Body of pancreas (tissue), 4 donors: ENCODE measurements at regions not wholly inside any gene's neighbourhood (a gene's known extent, or its start where the extent isn't known, plus 50 kb on each side); places are given as distances from the start of the nearest gene placed in this dataset.

Experiments
- POLR2A ChIP-seq, 3 donors: fragments of 450-650 bp; IDR thresholded peaks; one replicate each; pipeline ENCODE4 v1.6.1; 2016; ENCODE audit warnings: antibody characterized with exemption in 3 of 3, mild to moderate bottlenecking in 2 of 3
- TF ChIP-seq, protein P1 (sequence below), 7 experiments: fragments of 450-650 bp in 4 of 7; fragments of 200-600 bp in 3 of 7; sonication (generic) in 3 of 7; IDR thresholded peaks; one replicate each; pipeline ENCODE4 v1.5.1; 2016 to 2019; ENCODE audit warnings: antibody characterized with exemption in 7 of 7

DNA sequence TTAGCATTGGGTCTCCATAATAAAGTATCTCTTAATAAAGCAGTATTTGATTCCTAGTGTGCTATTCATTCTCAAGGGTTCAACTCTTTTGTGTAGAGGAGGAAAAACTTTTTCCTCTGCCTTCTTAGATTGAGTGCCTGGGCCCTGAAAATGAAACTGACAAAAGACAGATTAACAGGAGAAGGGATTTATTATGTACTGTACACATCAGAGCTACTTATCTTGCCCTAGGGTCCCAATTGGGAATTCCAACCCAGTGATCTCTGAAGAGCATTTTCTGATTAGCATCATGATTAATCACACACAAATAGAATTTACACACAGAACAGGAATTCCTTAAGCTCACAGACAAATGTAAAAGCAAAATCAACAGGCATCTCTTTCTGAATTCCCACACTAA lies 128.9 kb downstream of the CD164 start:
- TF ChIP-seq, protein P1, sequence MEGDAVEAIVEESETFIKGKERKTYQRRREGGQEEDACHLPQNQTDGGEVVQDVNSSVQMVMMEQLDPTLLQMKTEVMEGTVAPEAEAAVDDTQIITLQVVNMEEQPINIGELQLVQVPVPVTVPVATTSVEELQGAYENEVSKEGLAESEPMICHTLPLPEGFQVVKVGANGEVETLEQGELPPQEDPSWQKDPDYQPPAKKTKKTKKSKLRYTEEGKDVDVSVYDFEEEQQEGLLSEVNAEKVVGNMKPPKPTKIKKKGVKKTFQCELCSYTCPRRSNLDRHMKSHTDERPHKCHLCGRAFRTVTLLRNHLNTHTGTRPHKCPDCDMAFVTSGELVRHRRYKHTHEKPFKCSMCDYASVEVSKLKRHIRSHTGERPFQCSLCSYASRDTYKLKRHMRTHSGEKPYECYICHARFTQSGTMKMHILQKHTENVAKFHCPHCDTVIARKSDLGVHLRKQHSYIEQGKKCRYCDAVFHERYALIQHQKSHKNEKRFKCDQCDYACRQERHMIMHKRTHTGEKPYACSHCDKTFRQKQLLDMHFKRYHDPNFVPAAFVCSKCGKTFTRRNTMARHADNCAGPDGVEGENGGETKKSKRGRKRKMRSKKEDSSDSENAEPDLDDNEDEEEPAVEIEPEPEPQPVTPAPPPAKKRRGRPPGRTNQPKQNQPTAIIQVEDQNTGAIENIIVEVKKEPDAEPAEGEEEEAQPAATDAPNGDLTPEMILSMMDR (IDR thresholded peaks at IDR 0.05): no peak
- TF ChIP-seq POLR2A (IDR thresholded peaks at IDR 0.05): no peak
